Stimulated activated naive CD4-positive, alpha-beta T cell (primary cell): ENCODE measurements at regions not wholly inside any gene's neighbourhood (a gene's known extent, or its start where the extent isn't known, plus 50 kb on each side); places are given as distances from the start of the nearest gene placed in this dataset.

ENCODE experiments used
- DNase-seq, 6 experiments: peaks; one replicate each; lab custom pipeline; 2025; lab: John Stamatoyannopoulos, UW

- DNase-seq: no peak
Measured at GRCh38 chr12:30019366-30020140, 235.8 kb upstream of the TMTC1 start.

GRCh38 chr12:30016540-30017055 is 232.9 kb upstream of the TMTC1 start:
- no peak for DNase-seq

GRCh38 chr12:30015631-30016337 is 232.0 kb upstream of the TMTC1 start:
- DNase-seq: no peak

GRCh38 chr12:30014991-30015390 is 231.2 kb upstream of the TMTC1 start:
- no peak for DNase-seq

- no peak for DNase-seq
Measured at GRCh38 chr12:30012816-30013450, 229.2 kb upstream of the TMTC1 start.

GRCh38 chr12:30010071-30011052 is 226.6 kb upstream of the TMTC1 start:
- no peak for DNase-seq

GRCh38 chr12:30006021-30006420 is 222.3 kb upstream of the TMTC1 start:
- DNase-seq: no peak

GRCh38 chr12:30003321-30003720 is 219.6 kb upstream of the TMTC1 start:
- no peak for DNase-seq

GRCh38 chr12:30002677-30003076 is 218.9 kb upstream of the TMTC1 start:
- no peak for DNase-seq

GRCh38 chr12:30000401-30000800 is 216.7 kb upstream of the TMTC1 start:
- DNase-seq: no peak

- no peak for DNase-seq
Measured at GRCh38 chr12:29996993-29997392, 213.3 kb upstream of the TMTC1 start.

- no peak for DNase-seq
Measured at GRCh38 chr12:29992366-29992765, 208.6 kb upstream of the TMTC1 start.

GRCh38 chr12:29991924-29992323 is 208.2 kb upstream of the TMTC1 start:
- DNase-seq: no peak

GRCh38 chr12:29990971-29991370 is 207.2 kb upstream of the TMTC1 start:
- DNase-seq: no peak

GRCh38 chr12:29983851-29984250 is 200.1 kb upstream of the TMTC1 start:
- no peak for DNase-seq

GRCh38 chr12:29980304-29980703 is 196.6 kb upstream of the TMTC1 start:
- DNase-seq: no peak

GRCh38 chr12:29971446-29971845 is 187.7 kb upstream of the TMTC1 start:
- no peak for DNase-seq

GRCh38 chr12:29970501-29970900 is 186.8 kb upstream of the TMTC1 start:
- DNase-seq: no peak

GRCh38 chr12:29962276-29963035 is 178.7 kb upstream of the TMTC1 start:
- no peak for DNase-seq

- no peak for DNase-seq
Measured at GRCh38 chr12:29961231-29961630, 177.5 kb upstream of the TMTC1 start.

GRCh38 chr12:29960122-29960521 is 176.4 kb upstream of the TMTC1 start:
- no peak for DNase-seq
